Fibroblast of pulmonary artery (primary cell): ENCODE measurements at regions not wholly inside any gene's neighbourhood (a gene's known extent, or its start where the extent isn't known, plus 50 kb on each side); places are given as distances from the start of the nearest gene placed in this dataset.

Experiments
- DNase-seq: peaks from one replicate; pipeline ENCODE4 v3.0.0-alpha.2; 2010; ENCODE audit warnings: low read depth
- H3K4me3 ChIP-seq: replicated peaks from 2 replicates; pipeline ENCODE4 v1.5.1; 2011; ENCODE audit warnings: low read depth, mild to moderate bottlenecking, control low read depth, low read length, moderate library complexity
- TF ChIP-seq, protein P1 (sequence below): IDR thresholded peaks from 2 replicates; pipeline ENCODE4 v1.5.1; 2011; ENCODE audit warnings: mild to moderate bottlenecking, control low read depth, low read length, inconsistent platforms; ENCODE audit errors: missing control alignments

DNA sequence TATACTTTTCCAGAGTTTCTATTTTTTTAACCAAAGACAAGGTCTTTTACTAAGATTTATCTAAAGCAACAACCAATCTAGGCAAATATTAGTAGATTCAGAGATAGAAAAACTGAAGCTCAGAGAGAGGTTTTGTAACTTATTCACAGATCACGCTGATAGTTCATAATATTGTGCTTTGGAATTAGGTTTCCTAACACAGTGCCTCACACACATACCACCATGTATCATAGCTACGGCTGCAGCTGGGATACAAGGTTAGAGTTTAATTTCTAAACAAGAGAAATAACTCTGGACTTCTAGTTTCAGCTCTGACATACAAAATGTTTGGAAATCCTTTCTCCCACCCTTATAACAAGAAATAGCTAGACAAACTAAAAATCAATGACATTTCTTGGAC lies 565.7 kb downstream of the PYDC2 start:
- H3K4me3 ChIP-seq, result no peak overlapping the region
- no peak for DNase-seq
- TF ChIP-seq, protein P1, sequence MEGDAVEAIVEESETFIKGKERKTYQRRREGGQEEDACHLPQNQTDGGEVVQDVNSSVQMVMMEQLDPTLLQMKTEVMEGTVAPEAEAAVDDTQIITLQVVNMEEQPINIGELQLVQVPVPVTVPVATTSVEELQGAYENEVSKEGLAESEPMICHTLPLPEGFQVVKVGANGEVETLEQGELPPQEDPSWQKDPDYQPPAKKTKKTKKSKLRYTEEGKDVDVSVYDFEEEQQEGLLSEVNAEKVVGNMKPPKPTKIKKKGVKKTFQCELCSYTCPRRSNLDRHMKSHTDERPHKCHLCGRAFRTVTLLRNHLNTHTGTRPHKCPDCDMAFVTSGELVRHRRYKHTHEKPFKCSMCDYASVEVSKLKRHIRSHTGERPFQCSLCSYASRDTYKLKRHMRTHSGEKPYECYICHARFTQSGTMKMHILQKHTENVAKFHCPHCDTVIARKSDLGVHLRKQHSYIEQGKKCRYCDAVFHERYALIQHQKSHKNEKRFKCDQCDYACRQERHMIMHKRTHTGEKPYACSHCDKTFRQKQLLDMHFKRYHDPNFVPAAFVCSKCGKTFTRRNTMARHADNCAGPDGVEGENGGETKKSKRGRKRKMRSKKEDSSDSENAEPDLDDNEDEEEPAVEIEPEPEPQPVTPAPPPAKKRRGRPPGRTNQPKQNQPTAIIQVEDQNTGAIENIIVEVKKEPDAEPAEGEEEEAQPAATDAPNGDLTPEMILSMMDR, result no peak

DNA sequence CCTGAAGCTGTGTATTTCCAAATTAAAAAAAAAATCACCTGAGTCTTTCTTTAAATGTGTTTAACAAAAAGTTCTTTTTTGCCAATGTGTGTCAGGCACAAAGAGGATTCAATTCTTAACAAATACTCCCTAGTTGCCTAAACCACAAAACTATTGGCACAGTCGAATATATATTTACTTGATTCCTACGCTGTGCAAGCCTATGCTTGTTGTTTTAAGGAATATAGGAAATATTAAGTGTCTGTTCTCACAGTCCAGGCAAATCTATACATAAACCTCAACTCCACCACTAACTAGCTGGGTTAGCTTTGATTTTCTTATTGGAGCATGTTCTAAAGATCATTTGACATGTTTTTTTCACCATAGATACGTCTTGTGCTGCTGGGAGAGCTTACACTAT lies 571.0 kb downstream of the PYDC2 start:
- no peak for DNase-seq
- TF ChIP-seq, protein P1, result no peak
- H3K4me3 ChIP-seq, result no peak overlapping the region

DNA sequence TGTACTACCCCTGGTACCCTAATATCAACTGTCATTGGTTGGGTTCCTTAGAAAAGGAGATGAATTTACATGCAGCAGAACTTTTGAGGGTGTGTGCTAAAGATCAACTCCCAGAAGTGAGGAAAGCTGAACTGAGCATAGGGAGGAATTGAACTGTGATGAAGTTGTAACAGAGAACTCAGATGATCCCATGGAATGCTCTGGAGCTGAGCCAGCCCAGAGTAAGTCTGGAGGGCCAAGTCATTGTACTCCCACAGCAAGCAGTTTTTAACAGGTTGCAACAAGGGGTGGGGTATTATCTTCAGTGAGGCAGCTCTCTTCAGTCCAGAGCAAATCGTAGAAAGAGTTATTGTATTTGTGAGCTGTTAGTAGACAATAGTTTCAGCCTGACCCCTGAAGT lies 572.3 kb downstream of the PYDC2 start:
- TF ChIP-seq, protein P1, result no peak
- no peak overlapping the region for H3K4me3 ChIP-seq
- DNase-seq, result no peak

DNA sequence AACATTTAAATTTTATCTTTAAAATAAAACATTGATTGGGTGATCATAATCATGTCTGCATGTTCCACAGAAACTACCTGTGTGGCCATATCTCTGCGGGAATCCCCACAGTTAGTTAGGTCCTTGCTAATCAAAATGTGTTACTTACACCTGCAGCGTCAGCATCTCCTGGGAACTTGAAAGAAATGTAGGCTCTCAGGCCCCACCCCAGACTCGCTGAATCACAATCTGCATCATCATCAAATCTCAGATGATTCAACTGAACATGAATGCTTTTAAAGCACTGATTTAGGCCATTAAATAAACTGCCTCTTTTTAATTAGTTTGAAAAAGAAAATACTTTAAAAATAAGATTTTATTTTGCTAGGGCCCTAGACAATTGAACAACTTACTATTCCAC lies 577.8 kb downstream of the PYDC2 start:
- TF ChIP-seq, protein P1, result no peak
- H3K4me3 ChIP-seq, result no peak overlapping the region
- DNase-seq, result no peak

DNA sequence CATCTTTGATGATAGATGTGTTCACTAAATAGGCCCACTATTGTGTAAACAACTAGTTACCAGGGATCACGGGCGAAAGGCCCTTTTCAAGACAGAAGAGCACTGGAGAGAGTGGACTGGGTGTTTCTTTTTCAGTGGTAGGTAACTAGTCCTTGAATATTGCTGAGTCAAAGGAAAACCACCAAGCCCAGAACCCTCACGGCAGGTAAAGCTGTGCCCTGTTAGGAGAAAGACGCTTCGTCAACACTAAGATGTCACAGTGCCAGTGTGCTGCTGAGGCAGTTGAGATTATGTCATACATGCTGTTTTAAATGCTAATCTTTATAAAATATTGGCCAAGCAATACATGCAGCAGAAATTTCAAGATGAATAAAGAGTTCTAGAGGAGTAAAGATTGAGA lies 578.6 kb downstream of the PYDC2 start:
- TF ChIP-seq, protein P1, result no peak
- no peak for DNase-seq
- no peak overlapping the region for H3K4me3 ChIP-seq

DNA sequence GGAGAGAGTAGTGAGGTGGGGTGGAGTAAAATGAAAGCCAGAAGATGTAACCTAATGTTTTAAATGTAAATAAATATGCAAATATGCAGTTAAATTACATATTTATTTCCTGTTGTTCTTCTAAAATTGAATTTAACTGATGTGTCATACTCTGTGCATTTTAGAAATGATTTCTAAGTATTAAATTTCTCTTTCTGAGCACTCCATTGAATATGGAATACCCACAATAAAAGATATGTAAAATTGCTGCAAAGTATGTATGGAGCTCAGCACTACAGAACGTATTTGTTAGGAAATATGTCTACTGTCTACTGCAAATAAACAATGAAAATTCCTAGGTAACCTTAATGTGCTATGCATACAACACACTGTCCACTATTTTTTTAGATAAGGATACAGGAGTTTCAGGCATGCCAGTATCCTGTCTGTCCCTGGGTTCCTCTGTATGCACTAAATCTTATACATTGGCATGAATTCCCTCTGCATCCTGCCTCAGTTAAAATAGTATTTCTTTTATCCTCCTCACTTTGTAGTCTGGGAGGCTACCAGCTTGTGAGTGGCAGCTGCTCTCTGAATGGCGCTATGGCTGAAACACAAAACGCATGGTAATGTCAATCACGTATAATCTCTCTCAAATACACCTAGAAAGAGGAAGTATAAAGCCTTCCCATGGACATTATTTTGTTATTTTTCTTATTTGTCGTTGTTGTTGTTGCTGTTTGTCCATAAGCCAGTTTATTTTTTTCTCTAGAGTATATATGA lies 579.5 kb downstream of the PYDC2 start:
- DNase-seq, result no peak
- TF ChIP-seq, protein P1, result no peak
- H3K4me3 ChIP-seq, result no peak overlapping the region

DNA sequence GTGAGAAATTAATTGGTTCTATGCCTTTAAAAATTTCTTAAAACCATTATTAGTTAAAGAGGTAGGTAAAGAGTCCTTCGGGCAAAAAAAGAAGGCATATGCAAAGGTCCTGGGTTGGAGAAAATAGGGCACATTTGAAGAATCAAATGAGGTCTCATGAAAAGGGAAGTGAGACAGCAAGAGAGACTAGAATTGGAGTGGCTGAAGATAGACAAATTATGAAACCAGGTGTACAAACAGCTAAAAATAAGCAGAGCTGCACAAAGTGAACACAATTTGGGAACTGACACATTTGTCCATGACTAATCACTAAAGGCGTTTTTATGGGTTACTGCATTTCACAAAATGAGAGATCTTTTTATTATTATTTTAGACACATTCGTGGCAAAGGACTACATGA lies 581.2 kb downstream of the PYDC2 start:
- H3K4me3 ChIP-seq, result no peak overlapping the region

More for the DNA sequence above, 581.2 kb downstream of the PYDC2 start:
- no peak for DNase-seq
- TF ChIP-seq, protein P1, result no peak
